CD4-positive, alpha-beta memory T cell (primary cell): ENCODE measurements at regions not wholly inside any gene's neighbourhood (a gene's known extent, or its start where the extent isn't known, plus 50 kb on each side); places are given as distances from the start of the nearest gene placed in this dataset.

Experiments used
- CTCF ChIA-PET: fragments of 350-600 bp; sonication (Branson Sonifier 250); formaldehyde crosslinking; loops from one replicate; lab custom pipeline; 2021; ENCODE audit warnings: inconsistent platforms; ENCODE audit not compliant: partially characterized antibody; lab: Charles Lee
- POLR2A ChIA-PET: fragments of 350-600 bp; sonication (Branson Sonifier 250); formaldehyde crosslinking; loops from one replicate; lab custom pipeline; 2021; ENCODE audit not compliant: partially characterized antibody; lab: Charles Lee
- DNase-seq, 5 donors: peaks; one replicate each; pipeline versions ENCODE4 v3.0.0 to v3.0.0-alpha.2; 2020 to 2022; ENCODE audit warnings: mixed read lengths in 1 of 5
- H3K27ac ChIP-seq: one replicate; pipeline ENCODE4 v1.7.0; 2013; ENCODE audit warnings: low read depth, low read length
- H3K27me3 ChIP-seq: 2 replicates; pipeline ENCODE4 v1.7.0; 2013; ENCODE audit warnings: mild to moderate bottlenecking, low read length, moderate library complexity; ENCODE audit not compliant: insufficient read depth
- H3K36me3 ChIP-seq: 2 replicates; pipeline ENCODE4 v1.7.0; 2013; ENCODE audit warnings: mild to moderate bottlenecking, low read length, moderate library complexity; ENCODE audit not compliant: insufficient read depth
- H3K4me1 ChIP-seq: 2 replicates; pipeline ENCODE4 v1.7.0; 2013; ENCODE audit warnings: mild to moderate bottlenecking, low read length, moderate library complexity; ENCODE audit not compliant: insufficient read depth
- H3K4me3 ChIP-seq, 2 donors: one replicate each; pipeline ENCODE4 v1.7.0; 2013; ENCODE audit warnings: low read length in 2 of 2, mild to moderate bottlenecking in 1 of 2
- H3K9me3 ChIP-seq, 2 donors: one replicate each; pipeline ENCODE4 v1.7.0; 2013; ENCODE audit warnings: low read length in 2 of 2, control low read depth in 1 of 2; ENCODE audit not compliant: control insufficient read depth in 1 of 2
- H3K27ac Mint-ChIP-seq, 7 donors: one replicate each; pipeline ENCODE4 v1.8.0; 2020 to 2021; ENCODE audit warnings: mixed read lengths in 7 of 7, mild to moderate bottlenecking in 6 of 7, inconsistent platforms in 3 of 7, moderate library complexity in 3 of 7
- H3K27me3 Mint-ChIP-seq, 2 donors: one replicate each; pipeline ENCODE4 v1.8.0; 2020 to 2021; ENCODE audit warnings: mixed read lengths in 2 of 2
- H3K36me3 Mint-ChIP-seq, 2 donors: one replicate each; pipeline ENCODE4 v1.8.0; 2020 to 2021; ENCODE audit warnings: mixed read lengths in 2 of 2, inconsistent platforms in 1 of 2, mild to moderate bottlenecking in 1 of 2
- H3K4me1 Mint-ChIP-seq, 4 donors: one replicate each; pipeline ENCODE4 v1.8.0; 2020 to 2021; ENCODE audit warnings: mixed read lengths in 4 of 4, mild to moderate bottlenecking in 1 of 4
- H3K4me3 Mint-ChIP-seq, 8 donors: one replicate each; pipeline ENCODE4 v1.8.0; 2020 to 2021; ENCODE audit warnings: mixed read lengths in 8 of 8, mild to moderate bottlenecking in 7 of 8, moderate library complexity in 6 of 8, inconsistent platforms in 3 of 8
- H3K9me3 Mint-ChIP-seq, 8 donors: one replicate each; pipeline ENCODE4 v1.8.0; 2020 to 2021; ENCODE audit warnings: mixed read lengths in 8 of 8, mild to moderate bottlenecking in 5 of 8, inconsistent platforms in 3 of 8, moderate library complexity in 1 of 8
- intact Hi-C: fragments of 100-400 bp; cut with micrococcal nuclease; formaldehyde crosslinking; loops from one replicate; pipeline ENCODE4 v1.15.1; 2023

GRCh38 chr14:101361451-101362433 lies 199.6 kb upstream of the DIO3 start:
- no peaks in the 10 kb centered on the region for H3K36me3 Mint-ChIP-seq
- no peak overlapping the region for H3K4me3 Mint-ChIP-seq
- CTCF ChIA-PET = no interaction called here

GRCh38 chr14:101362529-101363260 lies 198.6 kb upstream of the DIO3 start:
- no peaks in the 10 kb centered on the region for H3K4me1 ChIP-seq
- no peaks in the 10 kb centered on the region for H3K4me1 Mint-ChIP-seq
- CTCF ChIA-PET = no interaction called here
- intact Hi-C loops = no loop called here
- peaks cover 0 to 6% (median 0%) of the 10 kb centered on the region in 8 donors for H3K9me3 Mint-ChIP-seq
- no peak overlapping the region for H3K4me3 ChIP-seq
- no peaks in the 10 kb centered on the region for H3K36me3 Mint-ChIP-seq
- peak overlapping the region in 1 of 8 donors; percentile 18 for H3K4me3 Mint-ChIP-seq
- no peak for DNase-seq
- H3K27ac ChIP-seq = no peak overlapping the region
- POLR2A ChIA-PET = no interaction called here
- H3K27me3 ChIP-seq = no peaks in the 10 kb centered on the region
- H3K27me3 Mint-ChIP-seq = peaks cover 9 to 29% of the 10 kb centered on the region in 2 donors
- no peak overlapping the region for H3K27ac Mint-ChIP-seq
- no peaks in the 10 kb centered on the region for H3K36me3 ChIP-seq
- H3K9me3 ChIP-seq = no peaks in the 10 kb centered on the region

More at GRCh38 chr14:101361451-101362433, 199.6 kb upstream of the DIO3 start:
- Mint-ChIP-seq H3K27ac (no peak overlapping the region), H3K9me3 (peaks cover 0 to 6% (median 0%) of the 10 kb centered on the region in 8 donors), H3K27me3 (peaks cover 9 to 29% of the 10 kb centered on the region in 2 donors), H3K4me1 (no peaks in the 10 kb centered on the region)
- Histone ChIP-seq H3K27me3 (no peaks in the 10 kb centered on the region), H3K4me3 (no peak overlapping the region), H3K36me3 (no peaks in the 10 kb centered on the region), H3K27ac (no peak overlapping the region), H3K9me3 (no peaks in the 10 kb centered on the region), H3K4me1 (no peaks in the 10 kb centered on the region)
- POLR2A ChIA-PET = no interaction called here
- intact Hi-C loops = no loop called here
- DNase-seq = no peak

- H3K4me3 ChIP-seq = no peak overlapping the region
- Mint-ChIP-seq H3K4me3 (no peak overlapping the region), H3K27me3 (peaks cover 9 to 29% of the 10 kb centered on the region in 2 donors), H3K4me1 (no peaks in the 10 kb centered on the region), H3K36me3 (no peaks in the 10 kb centered on the region), H3K9me3 (peaks cover 0 to 6% (median 0%) of the 10 kb centered on the region in 8 donors), H3K27ac (no peak overlapping the region)
- no peaks in the 10 kb centered on the region for H3K36me3 ChIP-seq
- H3K9me3 ChIP-seq = no peaks in the 10 kb centered on the region
- no peak overlapping the region for H3K27ac ChIP-seq
- ChIA-PET CTCF (no interaction called here), POLR2A (no interaction called here)
- intact Hi-C loops = no loop called here
- no peak for DNase-seq
- H3K27me3 ChIP-seq = no peaks in the 10 kb centered on the region
- H3K4me1 ChIP-seq = no peaks in the 10 kb centered on the region
These were observed 198.1 kb upstream of the DIO3 start for GRCh38 chr14:101363261-101363555.

- POLR2A ChIA-PET = no interaction called here
- H3K9me3 Mint-ChIP-seq = peaks cover 0 to 3% (median 0%) of the 10 kb centered on the region in 8 donors
These were observed 197.4 kb upstream of the DIO3 start for GRCh38 chr14:101363880-101364391.

GRCh38 chr14:101364503-101365328 lies 196.6 kb upstream of the DIO3 start:
- H3K4me1 Mint-ChIP-seq = no peaks in the 10 kb centered on the region
- H3K27ac ChIP-seq = no peak overlapping the region
- CTCF ChIA-PET = no interaction called here
- no peak for DNase-seq
- POLR2A ChIA-PET = no interaction called here
- no peaks in the 10 kb centered on the region for H3K9me3 ChIP-seq
- H3K27ac Mint-ChIP-seq = no peak overlapping the region
- intact Hi-C loops = no loop called here
- H3K9me3 Mint-ChIP-seq = peaks cover 0 to 3% (median 0%) of the 10 kb centered on the region in 8 donors
- no peaks in the 10 kb centered on the region for H3K4me1 ChIP-seq
- H3K27me3 Mint-ChIP-seq = peaks cover 11 to 23% of the 10 kb centered on the region in 2 donors
- H3K4me3 ChIP-seq = no peak overlapping the region
- no peak overlapping the region for H3K4me3 Mint-ChIP-seq
- no peaks in the 10 kb centered on the region for H3K36me3 Mint-ChIP-seq
- no peaks in the 10 kb centered on the region for H3K27me3 ChIP-seq
- no peaks in the 10 kb centered on the region for H3K36me3 ChIP-seq

More at GRCh38 chr14:101363880-101364391, 197.4 kb upstream of the DIO3 start:
- H3K27me3 ChIP-seq = no peaks in the 10 kb centered on the region
- Mint-ChIP-seq H3K4me3 (no peak overlapping the region), H3K4me1 (no peaks in the 10 kb centered on the region), H3K27me3 (peaks cover 9 to 28% of the 10 kb centered on the region in 2 donors), H3K36me3 (no peaks in the 10 kb centered on the region), H3K27ac (no peak overlapping the region)
- no peaks in the 10 kb centered on the region for H3K4me1 ChIP-seq
- H3K4me3 ChIP-seq = no peak overlapping the region
- CTCF ChIA-PET = no interaction called here
- DNase-seq = no peak
- no peaks in the 10 kb centered on the region for H3K36me3 ChIP-seq
- intact Hi-C loops = no loop called here
- no peak overlapping the region for H3K27ac ChIP-seq
- no peaks in the 10 kb centered on the region for H3K9me3 ChIP-seq

GRCh38 chr14:101365329-101366158 lies 195.8 kb upstream of the DIO3 start:
- no peaks in the 10 kb centered on the region for H3K4me1 Mint-ChIP-seq
- peaks cover 0 to 3% (median 0%) of the 10 kb centered on the region in 8 donors for H3K9me3 Mint-ChIP-seq
- H3K27me3 Mint-ChIP-seq = peaks cover 11 to 21% of the 10 kb centered on the region in 2 donors
- no peak overlapping the region for H3K4me3 ChIP-seq
- no peak overlapping the region for H3K4me3 Mint-ChIP-seq
- intact Hi-C loops = no loop called here
- no peaks in the 10 kb centered on the region for H3K36me3 ChIP-seq
- no peak overlapping the region for H3K27ac Mint-ChIP-seq
- no peaks in the 10 kb centered on the region for H3K9me3 ChIP-seq
- H3K4me1 ChIP-seq = no peaks in the 10 kb centered on the region
- no peak for DNase-seq
- H3K27ac ChIP-seq = no peak overlapping the region
- ChIA-PET POLR2A (no interaction called here), CTCF (no interaction called here)
- no peaks in the 10 kb centered on the region for H3K36me3 Mint-ChIP-seq
- H3K27me3 ChIP-seq = no peaks in the 10 kb centered on the region
